GM21619 (cell line): ENCODE measurements at regions not wholly inside any gene's neighbourhood (a gene's known extent, or its start where the extent isn't known, plus 50 kb on each side); places are given as distances from the start of the nearest gene placed in this dataset.

Experiments used
- ATAC-seq: cut with Tn5 transposase; IDR thresholded peaks from one replicate; pipeline ENCODE4 v1.9.1; 2021; ENCODE audit not compliant: unreplicated experiment

DNA sequence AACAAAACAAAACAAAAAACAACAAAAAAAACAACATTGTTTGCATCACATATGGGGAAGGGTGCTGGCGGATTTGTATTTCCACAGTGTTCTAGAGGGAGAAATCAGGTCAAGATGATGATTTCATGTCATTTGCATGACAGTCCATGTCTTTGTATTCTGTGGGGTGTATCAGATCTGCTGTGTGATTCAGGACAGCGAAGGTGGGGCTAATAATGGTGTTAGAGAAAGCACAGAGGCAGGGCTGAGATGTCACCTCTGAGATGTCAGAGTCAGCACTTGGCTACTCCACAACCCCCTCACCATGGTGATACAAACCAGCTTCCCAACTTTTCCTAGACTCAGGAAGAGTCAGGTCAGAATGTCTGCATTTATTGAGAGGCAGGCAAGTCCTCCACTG lies 543.2 kb downstream of the BCL11B start:
- no peak for ATAC-seq

DNA sequence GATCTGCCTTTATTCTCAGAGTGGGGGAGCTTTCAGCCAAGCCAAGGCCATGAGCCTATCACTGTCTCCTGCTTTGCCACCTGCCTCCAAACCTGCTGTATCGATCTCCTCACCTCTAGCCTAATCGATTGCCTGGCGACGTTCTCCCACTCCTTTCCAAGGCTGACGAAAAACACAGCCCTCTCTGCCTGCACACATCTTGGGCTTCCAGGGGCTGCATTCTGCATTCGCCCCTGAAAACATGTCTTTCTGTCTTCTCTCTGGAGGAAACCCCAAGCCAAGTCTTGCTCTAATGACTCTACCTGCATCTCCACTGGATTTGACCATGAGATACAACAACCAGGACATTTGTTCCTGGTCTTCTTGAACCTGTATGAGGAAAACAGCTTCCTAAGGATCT lies 540.7 kb downstream of the BCL11B start:
- no peak for ATAC-seq

DNA sequence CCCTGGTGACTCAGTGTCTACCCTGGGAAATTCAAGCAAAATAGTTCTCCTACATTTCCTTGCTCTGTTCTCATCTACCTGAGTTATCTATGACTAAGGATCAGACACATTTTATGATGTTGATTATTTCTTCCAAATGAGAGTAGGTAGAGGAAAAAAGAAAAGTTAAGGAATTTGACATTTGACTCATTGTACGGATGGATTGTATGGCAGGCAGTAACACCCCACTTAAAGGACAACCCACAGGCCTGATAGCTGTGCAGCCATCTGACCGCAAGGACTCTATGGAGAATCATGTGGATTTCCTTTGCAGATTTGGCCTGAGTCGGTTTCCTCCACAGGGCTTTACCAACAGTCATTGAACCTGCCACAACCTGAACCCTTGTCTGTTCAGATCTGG lies 540.3 kb downstream of the BCL11B start:
- no peak for ATAC-seq

DNA sequence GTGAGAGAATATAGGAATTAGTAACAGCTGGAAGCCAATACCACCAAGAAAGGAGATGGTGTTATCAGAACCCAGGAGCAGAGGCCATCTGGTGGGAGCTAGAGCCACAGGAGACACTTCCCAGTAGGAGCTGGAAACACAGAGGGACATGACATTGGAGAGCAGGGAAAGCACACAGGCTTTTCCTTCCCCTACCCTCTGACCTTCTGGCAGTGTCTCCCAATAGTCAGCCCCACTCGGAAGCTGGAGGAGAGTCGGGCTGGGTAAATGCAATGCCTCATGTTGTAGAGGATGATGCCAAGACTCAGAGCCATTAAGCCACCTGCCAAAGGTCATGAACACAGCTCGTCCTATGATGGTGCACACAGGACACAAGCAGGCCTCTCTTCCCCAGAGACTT lies 538.5 kb downstream of the BCL11B start:
- ATAC-seq = no peak

DNA sequence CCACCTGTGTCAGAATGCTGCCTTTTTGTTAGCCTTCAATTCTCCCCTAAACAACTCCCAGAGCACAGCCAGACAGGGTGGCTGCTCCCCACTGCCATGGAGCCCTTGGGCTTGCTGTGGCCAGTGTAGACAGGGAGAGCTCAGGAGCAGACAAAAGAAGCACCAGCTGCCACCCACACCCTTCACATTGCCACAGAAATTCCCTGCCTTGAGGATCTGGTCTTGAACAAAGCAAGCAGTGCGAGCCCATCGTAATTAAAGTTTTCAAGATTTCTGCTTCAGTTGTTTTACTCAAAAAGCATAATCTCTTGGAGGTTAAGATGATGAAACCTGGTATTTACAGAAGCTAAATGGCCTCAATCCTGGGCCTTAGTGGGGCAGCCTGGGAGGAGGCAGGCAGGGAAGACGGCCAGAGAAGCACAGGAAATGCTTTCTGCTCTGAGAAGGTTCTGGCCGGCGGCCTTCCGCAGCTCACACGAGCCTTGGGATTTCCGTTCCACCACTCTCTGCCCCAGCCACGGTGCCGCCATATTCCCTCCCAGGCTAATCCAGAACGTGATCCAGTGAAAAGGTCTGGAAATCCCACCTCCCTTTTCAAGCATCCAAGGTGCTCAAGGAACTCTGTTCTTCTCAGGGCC lies 535.2 kb downstream of the BCL11B start:
- no peak for ATAC-seq

DNA sequence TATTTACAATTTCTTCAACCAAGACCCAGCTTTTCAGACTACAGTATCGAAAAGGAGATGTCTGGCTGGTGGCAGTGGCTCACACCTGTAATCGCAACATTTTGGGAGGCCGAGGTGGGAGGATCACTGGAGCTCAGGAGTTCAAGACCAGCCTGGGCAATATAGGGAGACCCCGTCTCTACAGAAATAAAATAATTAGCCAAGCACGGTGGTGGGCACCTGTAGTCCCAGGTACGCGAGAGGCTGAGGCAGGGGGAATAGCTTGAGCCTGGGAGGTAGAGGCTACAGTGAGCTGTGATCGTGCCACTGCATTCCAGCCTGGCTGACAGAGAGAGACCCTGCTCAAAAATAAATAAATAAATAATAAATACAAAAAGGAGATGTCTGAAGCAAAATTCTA lies 530.5 kb downstream of the BCL11B start:
- no peak for ATAC-seq

- ATAC-seq = no peak
Observed at GRCh38 chr14:98742001-98742400, 530.0 kb downstream of the BCL11B start.

GRCh38 chr14:98743536-98743935 lies 528.5 kb downstream of the BCL11B start:
- no peak for ATAC-seq

- ATAC-seq = no peak
Observed at GRCh38 chr14:98748966-98749365, 523.0 kb downstream of the BCL11B start.

- ATAC-seq = no peak
Observed at GRCh38 chr14:98751110-98751509, 520.9 kb downstream of the BCL11B start.

GRCh38 chr14:98752660-98753059 lies 519.3 kb downstream of the BCL11B start:
- no peak for ATAC-seq

DNA sequence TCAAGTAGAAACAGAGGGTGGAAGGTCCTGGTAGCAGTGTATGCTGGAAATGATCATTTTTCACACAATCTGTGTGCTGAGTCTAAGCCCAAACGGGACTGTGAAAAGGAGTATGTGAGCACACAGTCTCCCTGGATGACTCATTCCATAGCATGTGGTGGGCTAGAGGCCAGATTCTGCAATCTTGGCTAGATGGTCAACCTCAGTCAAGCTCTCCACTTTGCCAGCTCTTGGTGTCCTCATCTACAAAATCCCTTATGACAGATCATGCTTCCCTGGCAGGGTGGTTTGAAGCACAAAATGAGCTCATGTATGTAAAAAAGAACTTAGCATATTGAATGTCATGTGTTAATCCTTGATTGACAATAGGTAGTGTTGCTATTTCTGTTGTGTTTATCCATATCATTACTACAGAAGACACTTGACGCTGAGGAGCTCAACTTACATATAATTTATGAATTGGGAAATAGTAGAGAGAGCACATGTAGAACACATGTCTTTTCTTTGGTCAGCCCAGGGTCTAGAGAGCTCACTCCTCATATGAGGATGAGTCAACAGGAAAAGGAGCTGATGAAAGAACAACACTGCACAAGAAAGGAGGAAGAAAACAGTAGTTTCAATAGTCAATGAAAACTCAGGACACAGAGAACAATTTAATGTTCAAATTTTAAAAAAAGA lies 517.5 kb downstream of the BCL11B start:
- ATAC-seq = no peak

GRCh38 chr14:98756749-98757148 lies 515.2 kb downstream of the BCL11B start:
- no peak for ATAC-seq

GRCh38 chr14:98758440-98758839 lies 513.6 kb downstream of the BCL11B start:
- no peak for ATAC-seq

DNA sequence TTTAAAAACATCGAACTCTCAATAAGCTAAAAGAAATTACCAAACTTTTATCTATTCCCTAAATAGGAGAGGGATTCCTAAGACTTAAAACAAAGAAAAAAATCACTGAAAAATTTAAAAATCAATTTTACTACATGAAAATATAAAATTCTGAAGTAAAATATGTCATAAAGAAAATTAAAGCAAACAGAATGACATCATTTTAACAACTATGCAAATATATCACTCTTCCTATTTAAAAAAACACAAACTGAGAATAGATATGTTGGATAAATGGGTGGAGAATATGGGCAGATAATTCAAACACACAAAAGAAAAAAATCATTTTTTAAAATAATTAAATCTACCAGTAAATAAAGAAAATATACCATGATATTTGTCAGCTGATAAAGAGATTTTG lies 510.0 kb downstream of the BCL11B start:
- no peak for ATAC-seq

- ATAC-seq = no peak
Observed at GRCh38 chr14:98766818-98767217, 505.2 kb downstream of the BCL11B start.

DNA sequence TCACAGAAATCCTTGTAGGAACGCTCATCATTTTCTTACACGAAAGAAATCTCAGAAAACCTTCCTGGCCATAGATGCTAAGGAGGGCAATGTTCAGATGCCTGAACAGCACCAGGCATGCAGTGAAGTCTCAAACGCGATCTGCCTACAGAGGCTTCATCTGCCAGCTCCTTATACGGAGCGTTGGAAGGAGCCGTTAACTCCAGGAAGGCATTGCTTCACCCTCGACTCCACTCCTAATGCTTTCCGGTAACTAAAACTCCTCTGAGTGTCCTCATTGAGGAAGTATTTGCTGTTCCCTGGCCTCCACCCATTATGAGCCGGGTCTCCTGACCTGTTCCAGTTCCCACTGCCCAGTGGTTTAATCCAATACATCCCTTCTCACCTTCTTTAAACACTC lies 502.7 kb downstream of the BCL11B start:
- ATAC-seq = no peak

- ATAC-seq = no peak
Observed at GRCh38 chr14:98770151-98770550, 501.8 kb downstream of the BCL11B start.

- ATAC-seq = no peak
Observed at GRCh38 chr14:98773814-98774213, 498.2 kb downstream of the BCL11B start.

- ATAC-seq = no peak
Observed at GRCh38 chr14:98775892-98776291, 496.1 kb downstream of the BCL11B start.

GRCh38 chr14:98782062-98782461 lies 489.9 kb downstream of the BCL11B start:
- ATAC-seq = no peak

DNA sequence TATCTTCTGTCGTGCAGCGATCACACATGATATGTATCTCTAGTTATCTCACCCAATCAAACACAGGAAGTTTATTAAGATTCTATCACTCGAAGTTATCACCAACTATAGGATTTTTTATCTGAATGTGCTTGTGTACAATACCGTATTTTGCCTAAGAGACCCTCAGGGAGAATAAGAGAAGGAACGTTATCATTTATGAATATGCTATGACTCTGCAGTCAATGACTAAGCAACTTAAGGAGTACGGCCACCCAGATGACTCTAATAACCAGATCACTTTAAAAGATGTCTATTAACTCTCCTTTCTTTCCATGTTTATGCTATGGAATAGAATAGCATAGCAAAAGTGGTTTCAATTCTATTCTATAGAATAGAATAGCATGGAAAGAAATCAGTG lies 486.4 kb downstream of the BCL11B start:
- ATAC-seq = no peak

DNA sequence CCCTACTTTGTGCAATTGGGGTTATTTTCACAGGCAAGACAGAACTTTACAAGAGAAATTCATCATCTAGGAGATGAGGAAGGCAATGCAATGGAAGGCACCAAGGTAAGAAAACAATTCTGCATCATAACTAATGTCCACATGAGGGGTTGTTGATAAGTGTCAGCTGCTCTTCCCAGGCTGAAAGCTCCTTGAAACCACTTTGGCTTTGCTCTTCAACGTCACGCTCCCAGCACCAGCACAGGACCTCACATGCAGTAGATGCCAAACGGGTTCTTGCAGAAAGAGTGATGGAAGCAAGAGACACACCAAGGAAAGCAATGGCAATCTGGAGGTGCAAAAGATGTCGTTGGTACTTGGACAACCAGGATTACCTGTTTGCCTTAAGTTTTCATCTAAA lies 485.5 kb downstream of the BCL11B start:
- ATAC-seq = no peak
